ENCODE measurements at regions not wholly inside any gene's neighbourhood (a gene's known extent, or its start where the extent isn't known, plus 50 kb on each side); places are given as distances from the start of the nearest gene placed in this dataset.

- no peak overlapping the region for H2BK5ac ChIP-seq (ENCODE audit: low read depth, low read length)
- no peak overlapping the region for H3K23ac ChIP-seq (ENCODE audit: insufficient read length)
- H3K27ac ChIP-seq (ENCODE audit: low read depth, low read length): no peak overlapping the region
- no peak overlapping the region for H2BK15ac ChIP-seq (ENCODE audit: low read length)
- no peak overlapping the region for H2BK120ac ChIP-seq (replicated peaks; ENCODE audit: low read depth, low read length)
- peaks cover 9 to 21% (median 16%) of the 10 kb centered on the region in 4 experiments for H3K4me1 ChIP-seq (replicated peaks in 1 of 4; ENCODE audit: control insufficient read depth in 3 of 4, insufficient read depth in 4 of 4, low read length in 3 of 4)
- H3K14ac ChIP-seq (ENCODE audit: insufficient read length): no peak overlapping the region
- H3K4me3 ChIP-seq (ENCODE audit: extremely low read depth in 1 of 4, insufficient read depth in 2 of 4, low read depth in 3 of 4, low read length in 4 of 4): no peak overlapping the region
- H4K8ac ChIP-seq (ENCODE audit: extremely low read depth, insufficient read depth, low read length): no peak overlapping the region
- H4K20me1 ChIP-seq (replicated peaks in 1 of 2; ENCODE audit: control insufficient read depth in 1 of 2, insufficient read depth in 2 of 2, low read length in 2 of 2): no peaks in the 10 kb centered on the region
- no peaks in the 10 kb centered on the region for H3K23me2 ChIP-seq (ENCODE audit: low read depth, low read length)
- WGBS, 2 experiments (ENCODE audit: extremely low coverage in 1 of 2, insufficient coverage in 1 of 2, insufficient read length in 1 of 2, insufficient replicate concordance in 2 of 2, low coverage in 1 of 2, low lambda C conversion rate in 2 of 2, missing lambda C conversion rate in 1 of 2): 87% methylated on average over 7 of the region's 7 CpGs; no CpG with 5 or more reads in 1 of the 2 experiments
- H3K4me2 ChIP-seq (ENCODE audit: insufficient read depth in 1 of 2, low read depth in 2 of 2, low read length in 2 of 2): no peak overlapping the region
- no peak overlapping the region for H2BK12ac ChIP-seq (ENCODE audit: low read depth, low read length)
- no peaks in the 10 kb centered on the region for H3K9me3 ChIP-seq (ENCODE audit: insufficient read depth in 2 of 2, low read depth in 1 of 2, low read length in 1 of 2)
- no peak overlapping the region for H2AK5ac ChIP-seq (ENCODE audit: low read depth, low read length)
- H3K9ac ChIP-seq (replicated peaks in 1 of 4; ENCODE audit: extremely low read depth in 1 of 4, low read depth in 3 of 4, low read length in 3 of 4): no peak overlapping the region
- no peak overlapping the region for H4K5ac ChIP-seq (ENCODE audit: insufficient read length, low read depth, low read length)
- ChIA-PET CTCF (ENCODE audit: partially characterized antibody) (interaction anchor here (1.4 kb wide), 1 partner anchor 12 kb away, joined by 4 read pairs; no protein-coding TSS in a partner anchor), POLR2A (ENCODE audit: partially characterized antibody) (interaction anchor here (1.1 kb wide), 1 partner anchor 52 kb away, joined by 3 read pairs; no protein-coding TSS in a partner anchor)
- no peak overlapping the region for H4K91ac ChIP-seq (replicated peaks; ENCODE audit: insufficient read length, low read length)
- H2AFZ ChIP-seq (ENCODE audit: low read length): no peak overlapping the region
- no peak overlapping the region for H3K18ac ChIP-seq (ENCODE audit: extremely low read depth, low read length)
- no peak for FAIRE-seq
- no peak overlapping the region for H3K56ac ChIP-seq (replicated peaks; ENCODE audit: insufficient read length, low read depth, low read length)
- no peaks in the 10 kb centered on the region for H3K36me3 ChIP-seq (ENCODE audit: control insufficient read depth in 2 of 4, insufficient read depth in 4 of 4, low read length in 3 of 4)
- H3K27me3 ChIP-seq (replicated peaks in 1 of 4; ENCODE audit: control insufficient read depth in 3 of 4, extremely low read depth in 1 of 4, insufficient read depth in 3 of 4, low read length in 3 of 4): no peaks in the 10 kb centered on the region
- no peak for DNase-seq (ENCODE audit: low read depth in 1 of 2, low spot score in 2 of 2)
- no peaks in the 10 kb centered on the region for H3K79me2 ChIP-seq (ENCODE audit: control insufficient read depth in 1 of 2, insufficient read depth in 2 of 2, low read length in 2 of 2)
- no peak overlapping the region for H2BK20ac ChIP-seq (ENCODE audit: low read length)
- H3K79me1 ChIP-seq (ENCODE audit: low read depth, low read length): no peaks in the 10 kb centered on the region
- H3K4ac ChIP-seq (replicated peaks; ENCODE audit: insufficient read length, low read depth, low read length): no peak overlapping the region
- no peak for TF ChIP-seq SIRT6 (IDR thresholded peaks at IDR 0.05; ENCODE audit: low read length)
- TF ChIP-seq HDAC6 (IDR thresholded peaks at IDR 0.05; ENCODE audit: low read depth, low read length): no peak
- no peak for TF ChIP-seq RFX5 (IDR thresholded peaks at IDR 0.05; ENCODE audit: borderline replicate concordance, low read depth, low read length)
- TF ChIP-seq USF2 (IDR thresholded peaks at IDR 0.05; ENCODE audit: low read length): no peak
- TF ChIP-seq KDM4A (IDR thresholded peaks at IDR 0.05; ENCODE audit: low read depth, low read length, severe bottlenecking): no peak
- no peak for TF ChIP-seq CREB1 (IDR thresholded peaks at IDR 0.05)
- TF ChIP-seq TEAD4 (IDR thresholded peaks at IDR 0.05; ENCODE audit: low read depth, low read length): no peak
- TF ChIP-seq CTCF (IDR thresholded peaks at IDR 0.05; ENCODE audit: control extremely low read depth in 1 of 3, insufficient read depth in 1 of 3, low read depth in 1 of 3, low read length in 3 of 3): no peak
- no peak for TF ChIP-seq ASH2L (IDR thresholded peaks at IDR 0.05; ENCODE audit: low read length)
Observed at GRCh38 chr16:65285128-65286048, 163.5 kb upstream of the CDH11 start.

All from H1 (cell line).